ENCODE measurements at regions not wholly inside any gene's neighbourhood (a gene's known extent, or its start where the extent isn't known, plus 50 kb on each side); places are given as distances from the start of the nearest gene placed in this dataset.

- TF ChIP-seq CTCF (IDR thresholded peaks at IDR 0.05): no peak
- no peak for TF ChIP-seq POLR2A (IDR thresholded peaks at IDR 0.05)
- no peak for TF ChIP-seq EP300 (IDR thresholded peaks at IDR 0.05)
- TF ChIP-seq POLR2AphosphoS5 (IDR thresholded peaks at IDR 0.05): no peak
Observed at GRCh38 chr21:17185674-17186073, 327.2 kb upstream of the CXADR start.

Data from suprapubic skin (tissue), 4 donors.